ENCODE measurements at regions not wholly inside any gene's neighbourhood (a gene's known extent, or its start where the extent isn't known, plus 50 kb on each side); places are given as distances from the start of the nearest gene placed in this dataset.

GRCh38 chr5:81851481-81852178 is 100.7 kb upstream of the SSBP2 start (continued):
- TF ChIP-seq SKIL (IDR thresholded peaks at IDR 0.05; ENCODE audit: low read depth, poor library complexity, severe bottlenecking) (peak; percentile 69), TBL1XR1 (IDR thresholded peaks at IDR 0.05; ENCODE audit: low read depth, low read length) (peak; percentile 58; the same call in 1 of the 2 replicates), RUNX3 (IDR thresholded peaks at IDR 0.05; ENCODE audit: low read length) (peak; percentile 92), SUZ12 (IDR thresholded peaks at IDR 0.05; ENCODE audit: unreplicated experiment) (no peak), CHD2 (IDR thresholded peaks at IDR 0.05; ENCODE audit: borderline replicate concordance, low read depth, low read length) (peak; percentile 82), DPF2 (IDR thresholded peaks at IDR 0.05) (peak; percentile 67), IRF4 (IDR thresholded peaks at IDR 0.05; ENCODE audit: low read depth, low read length) (peak; percentile 71), PAX5 (IDR thresholded peaks at IDR 0.05; ENCODE audit: borderline replicate concordance, low read depth, low read length) (peak; percentile 69; the same call in 1 of the 2 replicates), RBBP5 (conservative IDR thresholded peaks at IDR 0.05) (no peak), ZBTB11 (CRISPR knock-in tag; IDR thresholded peaks at IDR 0.05) (no peak), WRNIP1 (IDR thresholded peaks at IDR 0.05; ENCODE audit: borderline replicate concordance, low read depth, low read length) (peak; percentile 36; the same call in 1 of the 2 replicates), MYC (IDR thresholded peaks at IDR 0.05; ENCODE audit: insufficient read depth, insufficient read length, insufficient replicate concordance, low read length, severe bottlenecking) (no peak), SREBF2 (IDR thresholded peaks at IDR 0.05; ENCODE audit: low read length) (no peak), ZZZ3 (IDR thresholded peaks at IDR 0.05; ENCODE audit: control insufficient read depth, insufficient read length, low read depth) (peak; percentile 15), CHD4 (IDR thresholded peaks at IDR 0.05) (no peak), HDAC2 (IDR thresholded peaks at IDR 0.05) (no peak), SMAD1 (IDR thresholded peaks at IDR 0.05; ENCODE audit: low read depth, partially characterized antibody) (no peak), HDGF (IDR thresholded peaks at IDR 0.05) (no peak), EED (IDR thresholded peaks at IDR 0.05; ENCODE audit: low read depth) (peak; percentile 90), SREBF1 (IDR thresholded peaks at IDR 0.05; ENCODE audit: low read length) (no peak)
- TF ChIP-seq, protein P1, sequence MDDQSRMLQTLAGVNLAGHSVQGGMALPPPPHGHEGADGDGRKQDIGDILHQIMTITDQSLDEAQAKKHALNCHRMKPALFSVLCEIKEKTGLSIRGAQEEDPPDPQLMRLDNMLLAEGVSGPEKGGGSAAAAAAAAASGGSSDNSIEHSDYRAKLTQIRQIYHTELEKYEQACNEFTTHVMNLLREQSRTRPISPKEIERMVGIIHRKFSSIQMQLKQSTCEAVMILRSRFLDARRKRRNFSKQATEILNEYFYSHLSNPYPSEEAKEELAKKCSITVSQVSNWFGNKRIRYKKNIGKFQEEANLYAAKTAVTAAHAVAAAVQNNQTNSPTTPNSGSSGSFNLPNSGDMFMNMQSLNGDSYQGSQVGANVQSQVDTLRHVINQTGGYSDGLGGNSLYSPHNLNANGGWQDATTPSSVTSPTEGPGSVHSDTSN (IDR thresholded peaks at IDR 0.05; ENCODE audit: insufficient replicate concordance, low read depth, low read length), result peak; percentile 68
- TF ChIP-seq, protein P2, sequence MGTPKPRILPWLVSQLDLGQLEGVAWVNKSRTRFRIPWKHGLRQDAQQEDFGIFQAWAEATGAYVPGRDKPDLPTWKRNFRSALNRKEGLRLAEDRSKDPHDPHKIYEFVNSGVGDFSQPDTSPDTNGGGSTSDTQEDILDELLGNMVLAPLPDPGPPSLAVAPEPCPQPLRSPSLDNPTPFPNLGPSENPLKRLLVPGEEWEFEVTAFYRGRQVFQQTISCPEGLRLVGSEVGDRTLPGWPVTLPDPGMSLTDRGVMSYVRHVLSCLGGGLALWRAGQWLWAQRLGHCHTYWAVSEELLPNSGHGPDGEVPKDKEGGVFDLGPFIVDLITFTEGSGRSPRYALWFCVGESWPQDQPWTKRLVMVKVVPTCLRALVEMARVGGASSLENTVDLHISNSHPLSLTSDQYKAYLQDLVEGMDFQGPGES (IDR thresholded peaks at IDR 0.05), result no peak
- TF ChIP-seq, protein P3, sequence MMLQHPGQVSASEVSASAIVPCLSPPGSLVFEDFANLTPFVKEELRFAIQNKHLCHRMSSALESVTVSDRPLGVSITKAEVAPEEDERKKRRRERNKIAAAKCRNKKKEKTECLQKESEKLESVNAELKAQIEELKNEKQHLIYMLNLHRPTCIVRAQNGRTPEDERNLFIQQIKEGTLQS (IDR thresholded peaks at IDR 0.05; ENCODE audit: borderline replicate concordance, extremely low read depth, low read depth, low read length), result no peak

Measured in GM12878 (cell line).